Lung (tissue), 11 donors: ENCODE measurements at regions not wholly inside any gene's neighbourhood (a gene's known extent, or its start where the extent isn't known, plus 50 kb on each side); places are given as distances from the start of the nearest gene placed in this dataset.
"Not testable (repeated sequence)": the region's sequence is repeated elsewhere in the genome, so short reads cannot be mapped to it uniquely, and the experiment has no call there.

Experiments
- ATAC-seq: fragments of 200-7000 bp; cut with Tn5 transposase; one replicate; pipeline ENCODE4 v1.9.1; 2020; ENCODE audit warnings: moderate number of reproducible peaks; ENCODE audit not compliant: insufficient read depth, low FRiP score
- DNase-seq, 3 donors: peaks; one replicate each; pipeline ENCODE4 v3.0.0-alpha.2; 2013 to 2017
- H3K27ac ChIP-seq, 2 donors: one replicate each; pipeline ENCODE4 v1.5.1; 2013; ENCODE audit warnings: mild to moderate bottlenecking in 2 of 2, moderate library complexity in 2 of 2, control low read depth in 1 of 2, inconsistent platforms in 1 of 2, low read depth in 1 of 2, low read length in 1 of 2
- H3K27me3 ChIP-seq, 3 donors: one replicate each; pipeline ENCODE4 v1.5.1; 2013; ENCODE audit warnings: low read length in 2 of 3; ENCODE audit not compliant: control insufficient read depth in 3 of 3, insufficient read depth in 3 of 3
- H3K36me3 ChIP-seq, 4 donors: one replicate each; pipeline ENCODE4 v1.5.1; 2013; ENCODE audit warnings: low read length in 4 of 4, mild to moderate bottlenecking in 1 of 4, moderate library complexity in 1 of 4; ENCODE audit not compliant: control insufficient read depth in 4 of 4, insufficient read depth in 4 of 4
- H3K4me1 ChIP-seq, 5 donors: one replicate each; pipeline ENCODE4 v1.5.1; 2013; ENCODE audit warnings: low read length in 5 of 5, mild to moderate bottlenecking in 2 of 5, moderate library complexity in 1 of 5; ENCODE audit not compliant: control insufficient read depth in 5 of 5, insufficient read depth in 5 of 5
- H3K4me3 ChIP-seq: one replicate; pipeline ENCODE4 v1.5.1; 2013; ENCODE audit warnings: mild to moderate bottlenecking, control low read depth, moderate library complexity
- H3K9ac ChIP-seq, 2 donors: one replicate each; pipeline ENCODE4 v1.5.1; 2013; ENCODE audit warnings: low read length in 2 of 2, control low read depth in 1 of 2; ENCODE audit not compliant: insufficient read depth in 1 of 2
- H3K9me3 ChIP-seq, 4 donors: one replicate each; pipeline ENCODE4 v1.5.1; 2013; ENCODE audit warnings: low read length in 3 of 4, mild to moderate bottlenecking in 1 of 4, moderate library complexity in 1 of 4; ENCODE audit not compliant: control insufficient read depth in 4 of 4, insufficient read depth in 3 of 4
- CTCF ChIP-seq: IDR thresholded peaks from 2 replicates; pipeline ENCODE4 v1.5.1; 2012; ENCODE audit warnings: mild to moderate bottlenecking; ENCODE audit errors: control extremely low read depth, extremely low read depth
- WGBS, 2 donors: extraction: QIAGEN DNeasy Blood & Tissue Kit; methylation state at CpG; one replicate each; pipeline ENCODE4 v1.1.7; 2013; 5-methylcytosine and 5-hydroxymethylcytosine counted together
- donor health status: control.
- donor health status: control.
- donor health status: Bipolar disorder and iron deficiency.
- donor health status: healthy.
- donor health status: DM: yes; HTN: yes; CAD: no.

DNA sequence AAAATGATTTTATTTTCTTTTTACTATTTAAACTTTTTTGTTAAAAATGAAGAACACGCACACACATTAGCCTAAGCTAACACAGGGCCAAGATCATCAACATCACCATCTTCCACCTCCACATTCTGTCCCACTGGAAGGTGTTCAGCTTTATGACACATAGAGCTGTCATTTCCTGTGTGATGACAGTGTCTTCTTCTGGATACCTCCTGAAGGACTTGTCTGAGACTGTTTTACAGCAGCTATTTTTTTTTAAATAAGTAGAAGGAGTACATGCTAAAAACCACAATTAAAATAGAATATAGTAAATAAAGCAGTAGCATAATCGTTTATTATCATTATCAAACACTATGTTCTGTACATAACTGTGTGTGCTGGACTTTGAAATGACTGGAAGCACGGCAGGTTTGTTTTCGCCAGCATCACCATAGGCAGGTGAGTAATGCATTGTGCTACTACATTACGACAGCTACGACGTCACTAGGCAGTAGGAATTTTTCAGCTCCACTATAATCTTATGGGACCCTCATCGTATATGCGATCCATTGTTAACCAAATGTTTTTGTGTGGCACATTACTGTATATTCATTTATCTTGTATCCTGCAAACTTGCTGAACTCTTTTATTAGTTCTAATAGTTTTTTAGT lies 72.8 kb downstream of the KLF15 start:
- Histone ChIP-seq H3K4me3 (no peak overlapping the region), H3K27ac (no peak overlapping the region), H3K27me3 (no peaks in the 10 kb centered on the region), H3K36me3 (no peaks in the 10 kb centered on the region), H3K9me3 (peaks cover 0 to 3% (median 0%) of the 10 kb centered on the region in 4 donors), H3K9ac (no peak overlapping the region), H3K4me1 (peaks cover 0 to 26% (median 3%) of the 10 kb centered on the region in 5 donors)
- DNase-seq (no peak), ATAC-seq (no peak)
- WGBS, 2 donors: 83 to 90% methylated on average over 9 of the region's 9 CpGs
- no peak for TF ChIP-seq CTCF

- not testable (repeated sequence) for H3K9ac ChIP-seq, H3K4me3 ChIP-seq, H3K9me3 ChIP-seq, DNase-seq, H3K36me3 ChIP-seq, H3K27ac ChIP-seq, H3K27me3 ChIP-seq, ATAC-seq
- H3K4me1 ChIP-seq: peaks cover 0 to 21% (median 3%) of the 10 kb centered on the region in 5 donors
- 87 to 92% methylated on average over 2 of the region's 2 CpGs for WGBS, 2 donors
Observed at GRCh38 chr3:126283651-126284050, 73.6 kb downstream of the KLF15 start.

DNA sequence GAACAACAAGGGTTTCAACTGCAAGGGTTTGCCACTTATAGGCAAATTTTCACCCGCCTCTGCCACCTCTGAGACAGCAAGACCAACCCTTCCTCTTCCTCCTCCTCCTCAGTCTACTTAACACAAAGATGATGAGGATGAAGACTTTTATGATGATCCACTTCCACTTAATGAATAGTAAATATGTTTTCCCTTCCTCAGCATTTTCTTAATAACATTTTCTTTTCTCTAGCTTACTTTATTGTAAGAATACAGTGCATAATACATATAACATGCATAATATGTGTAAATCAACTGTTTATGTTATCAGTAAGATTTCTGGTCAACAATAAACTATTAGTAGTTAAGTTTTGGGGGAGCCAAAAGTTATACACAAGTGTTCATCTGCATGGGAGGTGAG lies 77.4 kb downstream of the KLF15 start:
- no peak overlapping the region for H3K4me3 ChIP-seq
- no peaks in the 10 kb centered on the region for H3K9me3 ChIP-seq
- no peak for DNase-seq
- no peak overlapping the region for H3K27ac ChIP-seq
- WGBS, 2 donors: 89 to 100% methylated on average over 1 of the region's 1 CpG
- H3K9ac ChIP-seq: no peak overlapping the region
- ATAC-seq: no peak
- H3K27me3 ChIP-seq: no peaks in the 10 kb centered on the region
- H3K36me3 ChIP-seq: no peaks in the 10 kb centered on the region
- peaks cover 0 to 11% (median 4%) of the 10 kb centered on the region in 5 donors for H3K4me1 ChIP-seq
- TF ChIP-seq CTCF: no peak

DNA sequence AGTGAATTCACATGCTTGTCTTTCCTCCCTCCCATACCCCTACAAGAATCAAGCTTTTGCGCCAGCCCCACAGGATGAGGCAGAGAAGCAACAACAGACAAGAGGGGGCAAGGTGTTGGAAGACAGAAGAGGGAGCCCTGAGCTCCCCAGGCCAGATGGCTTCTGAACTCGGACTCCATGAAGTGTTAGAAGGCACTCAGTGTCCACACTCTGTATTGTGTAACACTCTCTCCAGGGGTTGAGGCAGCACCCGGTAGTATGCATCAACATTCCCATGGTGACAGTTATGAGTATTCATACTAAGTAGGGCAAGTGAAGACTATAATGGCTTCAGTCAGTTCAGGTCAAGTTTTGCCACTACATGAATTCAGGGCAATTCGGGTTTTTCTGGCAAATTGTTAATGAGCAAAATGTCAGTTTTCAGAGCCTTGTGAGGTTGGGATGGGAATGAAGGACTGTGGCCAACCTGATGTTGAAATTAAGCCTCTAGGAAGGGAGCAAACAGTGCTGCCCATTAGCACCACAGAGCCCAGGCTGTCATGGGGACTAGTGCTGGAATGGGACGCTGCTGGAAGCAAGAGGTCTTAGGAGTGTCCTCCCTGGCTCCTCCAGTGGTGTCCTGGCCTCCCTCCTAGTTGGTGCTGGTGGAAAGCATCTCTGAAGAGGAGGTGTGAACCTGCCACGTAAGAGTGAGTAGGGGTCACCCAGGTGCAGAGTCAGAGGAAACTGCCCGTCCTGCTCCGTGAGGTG lies 79.4 kb downstream of the KLF15 start:
- 75 to 81% methylated on average over 8 of the region's 8 CpGs for WGBS, 2 donors
- TF ChIP-seq CTCF: no peak
- no peaks in the 10 kb centered on the region for H3K27me3 ChIP-seq
- no peak for ATAC-seq
- peaks cover 0 to 19% (median 4%) of the 10 kb centered on the region in 5 donors for H3K4me1 ChIP-seq
- H3K9ac ChIP-seq: no peak overlapping the region
- H3K27ac ChIP-seq: no peak overlapping the region
- H3K4me3 ChIP-seq: no peak overlapping the region
- H3K9me3 ChIP-seq: no peaks in the 10 kb centered on the region
- no peaks in the 10 kb centered on the region for H3K36me3 ChIP-seq
- DNase-seq: no peak
